ENCODE measurements at regions not wholly inside any gene's neighbourhood (a gene's known extent, or its start where the extent isn't known, plus 50 kb on each side); places are given as distances from the start of the nearest gene placed in this dataset.

- no peak for DNase-seq
Measured at GRCh38 chr2:12177455-12178288, 431.2 kb downstream of the LPIN1 start.

DNA sequence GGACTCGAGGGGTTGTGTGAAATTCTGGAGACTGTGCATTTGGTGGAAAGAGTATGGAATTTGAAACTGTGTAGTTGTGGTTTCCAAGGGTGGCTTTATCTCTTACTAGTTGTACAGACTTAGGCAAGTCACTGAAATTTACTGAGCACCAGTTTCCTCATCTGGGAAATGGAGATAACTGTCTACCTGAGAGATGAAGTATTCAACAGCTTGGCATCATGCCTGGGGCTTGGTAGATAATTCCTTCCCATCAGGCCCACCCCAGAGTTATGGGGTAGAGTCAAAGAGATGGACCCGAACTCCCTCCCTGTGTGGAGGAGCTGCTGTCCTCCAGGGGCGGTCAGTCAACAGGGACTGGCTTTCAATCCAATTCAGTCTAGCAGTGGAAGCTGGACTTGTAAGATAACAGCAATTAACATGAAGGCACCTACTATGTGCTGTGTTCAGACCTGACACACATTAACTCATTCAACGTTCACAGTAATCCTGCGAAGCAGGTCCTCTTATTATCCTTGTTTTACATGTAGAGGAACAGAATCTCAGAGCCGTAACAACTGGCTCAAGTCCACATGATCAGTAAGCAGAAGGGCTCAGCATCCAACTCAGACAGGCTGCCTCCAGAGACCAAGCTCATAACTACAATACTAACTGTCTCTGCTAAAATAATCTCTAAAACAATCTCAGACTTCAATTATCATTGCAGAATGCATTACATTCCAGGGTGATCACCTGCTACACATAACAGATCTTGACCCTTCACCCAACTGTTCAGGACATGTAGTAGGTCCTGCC is 432.1 kb downstream of the LPIN1 start:
- DNase-seq = no peak

GRCh38 chr2:12180031-12180430 is 433.6 kb downstream of the LPIN1 start:
- no peak for DNase-seq

- no peak for DNase-seq
Measured at GRCh38 chr2:12183032-12183645, 436.7 kb downstream of the LPIN1 start.

DNA sequence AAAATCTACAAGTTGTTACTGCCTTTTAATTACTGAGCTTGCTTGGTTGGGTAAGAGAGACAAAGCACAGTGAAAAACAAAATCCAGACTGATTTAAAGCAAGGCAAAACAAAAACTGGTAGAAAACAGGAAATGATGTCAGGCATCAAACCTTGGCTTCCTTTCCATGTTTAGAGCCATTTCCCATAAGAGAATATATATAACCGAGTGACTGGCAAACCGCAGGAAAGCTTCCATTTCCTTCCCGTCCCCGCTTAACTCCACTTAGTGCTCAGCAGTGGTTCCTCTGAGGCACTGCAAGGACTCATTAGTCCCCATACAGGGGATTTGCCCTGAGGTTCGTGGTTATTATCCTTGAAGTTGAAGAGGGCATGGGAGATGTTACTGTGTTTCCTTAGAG is 446.3 kb downstream of the LPIN1 start:
- DNase-seq = no peak

DNA sequence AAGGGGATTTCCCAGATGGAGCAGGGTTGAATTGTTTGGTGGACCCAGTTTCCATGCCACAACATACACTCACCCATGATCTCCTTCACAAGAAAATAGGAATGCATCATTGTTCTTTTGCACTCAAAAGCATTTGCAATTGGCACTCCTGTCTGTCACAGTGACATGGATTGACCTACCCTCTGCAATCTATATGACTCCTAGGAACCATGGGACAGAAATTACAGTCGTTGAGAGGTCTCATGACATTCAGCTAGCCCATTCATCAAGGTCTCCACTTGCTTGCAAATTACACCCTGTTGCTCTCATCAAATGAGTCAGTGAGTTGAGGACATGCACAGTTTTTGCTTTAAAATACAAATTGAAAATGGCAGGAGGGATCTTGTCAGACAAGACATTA is 448.5 kb downstream of the LPIN1 start:
- DNase-seq = no peak

DNA sequence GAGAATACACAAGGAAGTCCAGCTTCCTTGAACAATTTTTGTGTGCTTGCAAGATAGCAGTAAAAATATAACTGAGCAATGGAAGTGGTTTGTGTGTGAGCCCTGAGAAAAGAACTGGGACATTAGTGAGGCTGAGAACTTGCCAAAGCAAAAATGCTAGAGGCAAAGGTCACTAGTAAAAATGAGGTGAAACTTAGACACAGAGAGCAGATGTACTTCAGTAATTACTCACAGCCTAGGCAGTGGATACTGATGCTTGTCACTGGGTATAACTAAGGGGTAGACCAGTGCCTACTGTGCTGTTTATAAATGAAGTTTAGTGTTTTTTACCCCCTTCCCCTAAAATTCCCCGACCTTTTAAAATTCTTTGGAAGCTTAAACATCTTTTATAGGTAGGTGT is 450.1 kb downstream of the LPIN1 start:
- no peak for DNase-seq

- no peak for DNase-seq
Measured at GRCh38 chr2:12197133-12197532, 450.7 kb downstream of the LPIN1 start.

- DNase-seq = no peak
Measured at GRCh38 chr2:12199491-12200211, 453.2 kb downstream of the LPIN1 start.

- DNase-seq = no peak
Measured at GRCh38 chr2:12201369-12201768, 454.9 kb downstream of the LPIN1 start.

- DNase-seq = no peak
Measured at GRCh38 chr2:12202313-12203075, 456.1 kb downstream of the LPIN1 start.

DNA sequence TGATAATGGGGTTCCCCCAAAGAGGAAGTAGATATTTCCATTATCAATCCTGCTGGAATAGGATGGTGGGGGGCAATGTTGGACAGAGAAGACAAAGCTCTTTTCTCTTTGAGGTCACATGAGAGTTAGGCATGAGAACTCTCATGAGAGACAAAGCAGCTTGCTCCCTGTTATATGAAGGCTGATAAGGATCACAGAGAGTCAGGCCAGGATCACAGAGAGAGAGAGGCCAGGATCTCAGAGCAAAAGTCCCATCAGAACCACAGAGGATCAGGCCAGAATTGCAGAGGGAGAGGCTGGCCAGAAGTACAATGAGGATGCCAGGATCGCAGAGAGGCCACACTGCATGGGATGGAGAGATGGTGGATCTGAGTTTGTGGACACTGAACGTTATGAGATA is 457.1 kb downstream of the LPIN1 start:
- no peak for DNase-seq

DNA sequence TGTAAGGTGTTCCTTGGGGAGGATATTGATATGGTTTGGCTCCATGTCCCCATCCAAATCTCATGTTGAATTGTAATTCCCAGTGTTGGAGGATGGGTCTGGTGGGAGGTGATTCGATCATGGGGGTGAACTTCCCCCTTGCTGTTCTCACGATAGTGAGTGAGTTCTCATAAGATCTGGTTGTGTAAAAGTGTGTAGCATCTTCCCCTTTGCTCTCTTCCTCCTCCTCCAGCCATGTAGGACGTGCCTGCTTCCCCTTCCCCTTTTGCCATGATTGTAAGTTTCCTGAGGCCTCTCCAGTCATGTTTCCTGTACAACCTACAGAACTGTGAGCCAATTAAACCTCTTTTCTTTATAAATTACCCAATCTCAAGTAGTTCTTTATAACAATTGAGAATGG is 458.7 kb downstream of the LPIN1 start:
- DNase-seq = no peak

DNA sequence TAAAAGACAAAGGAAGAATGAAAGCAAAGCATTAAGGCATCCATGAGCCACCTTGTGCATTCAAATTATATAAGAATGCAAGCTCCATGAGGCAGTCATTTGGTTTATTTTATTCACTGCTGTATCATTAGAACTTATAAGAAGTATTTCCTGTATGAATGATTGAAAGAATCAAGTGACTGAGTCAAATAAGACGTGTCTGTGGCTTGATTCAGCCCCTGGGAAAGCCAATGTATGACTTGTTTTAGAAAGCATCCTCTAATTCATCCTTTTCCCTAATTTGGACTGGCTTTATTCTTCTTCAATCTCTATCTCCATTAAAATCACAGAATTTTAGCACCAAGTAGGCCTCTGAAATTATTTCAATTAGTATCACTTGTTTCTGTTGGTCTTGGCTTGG is 461.1 kb downstream of the LPIN1 start:
- DNase-seq = no peak

DNA sequence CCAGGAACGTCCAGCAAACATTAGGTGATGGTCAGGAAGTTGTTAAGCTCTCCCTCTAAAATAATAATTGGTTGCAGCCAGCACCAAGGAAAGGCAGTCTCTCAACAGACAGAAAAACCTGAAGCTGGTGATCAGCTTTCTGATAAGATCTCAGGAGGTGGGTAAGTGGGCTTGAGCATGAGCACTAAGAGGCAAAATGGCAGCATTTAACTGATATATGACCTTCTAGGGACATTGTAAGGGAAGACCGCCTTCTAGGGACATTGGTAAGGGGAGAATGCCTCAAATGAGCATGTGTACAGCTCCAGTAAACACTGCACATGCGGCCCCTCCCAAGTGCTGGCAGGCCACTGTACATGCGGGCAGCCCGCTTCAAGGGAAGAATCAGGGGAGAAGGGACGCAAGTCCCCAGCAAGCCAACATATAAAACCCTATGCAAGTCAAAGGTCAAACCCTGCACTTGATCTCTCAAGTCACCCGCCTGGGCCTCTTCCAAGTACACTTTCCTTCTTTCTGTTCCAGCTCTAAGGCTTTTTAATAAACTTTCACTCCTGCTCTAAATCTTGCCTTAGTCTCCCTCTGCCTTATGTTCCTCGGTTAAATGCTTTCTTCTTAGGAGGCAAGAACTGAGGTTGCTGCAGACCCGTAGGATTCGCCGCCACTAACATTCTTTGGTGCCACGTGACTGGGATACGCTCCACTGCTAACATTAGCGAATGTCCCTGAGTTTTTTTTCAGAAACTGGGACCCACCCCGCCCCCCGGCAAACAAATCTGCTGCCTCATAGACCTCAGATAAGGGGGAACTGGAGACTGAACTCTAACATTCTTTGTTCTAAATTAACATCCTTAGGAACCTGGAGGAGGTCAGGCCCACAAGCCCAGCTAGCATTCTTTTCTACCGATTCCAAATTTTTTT is 463.8 kb downstream of the LPIN1 start:
- DNase-seq = no peak

DNA sequence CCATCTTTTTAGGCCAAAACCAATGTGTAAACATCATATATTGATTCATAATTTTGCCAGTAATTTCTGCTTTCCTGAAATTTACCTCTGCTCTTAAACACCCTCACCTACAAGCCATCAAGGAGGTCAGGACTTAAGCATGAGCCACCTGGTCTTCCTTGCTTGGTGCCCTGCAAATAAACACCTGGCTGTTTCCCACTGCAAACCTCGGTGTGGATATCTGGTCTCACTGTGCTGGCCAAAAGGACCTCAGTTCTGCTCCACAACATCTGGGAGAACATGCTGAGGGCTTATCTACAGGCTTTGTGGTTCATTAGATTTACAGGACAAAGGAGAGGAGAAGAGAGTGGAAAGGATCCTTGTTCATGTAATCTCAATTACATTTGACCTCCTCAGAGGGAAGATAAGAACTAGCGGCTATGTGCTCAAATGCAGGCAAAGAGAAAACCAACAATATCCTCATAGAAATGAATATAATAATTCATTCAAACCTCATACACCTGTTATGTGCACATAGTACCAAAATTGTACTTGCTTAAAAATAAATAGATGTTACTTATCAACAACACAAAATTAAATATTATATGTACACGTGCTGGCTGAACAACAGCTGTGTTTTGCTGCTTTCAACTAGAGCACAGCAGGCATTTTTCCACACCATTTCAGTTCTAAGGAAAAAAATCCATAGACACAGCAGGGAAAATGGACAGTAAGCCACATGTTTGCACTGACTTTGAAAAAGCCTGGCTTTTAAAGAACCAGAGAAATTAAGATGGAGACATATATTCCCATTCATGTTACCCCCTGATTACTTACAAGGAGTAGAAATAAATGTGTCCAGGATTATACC is 465.1 kb downstream of the LPIN1 start:
- DNase-seq = no peak

GRCh38 chr2:12212841-12213597 is 466.6 kb downstream of the LPIN1 start:
- DNase-seq = no peak

- DNase-seq = no peak
Measured at GRCh38 chr2:12217175-12217574, 470.7 kb downstream of the LPIN1 start.

DNA sequence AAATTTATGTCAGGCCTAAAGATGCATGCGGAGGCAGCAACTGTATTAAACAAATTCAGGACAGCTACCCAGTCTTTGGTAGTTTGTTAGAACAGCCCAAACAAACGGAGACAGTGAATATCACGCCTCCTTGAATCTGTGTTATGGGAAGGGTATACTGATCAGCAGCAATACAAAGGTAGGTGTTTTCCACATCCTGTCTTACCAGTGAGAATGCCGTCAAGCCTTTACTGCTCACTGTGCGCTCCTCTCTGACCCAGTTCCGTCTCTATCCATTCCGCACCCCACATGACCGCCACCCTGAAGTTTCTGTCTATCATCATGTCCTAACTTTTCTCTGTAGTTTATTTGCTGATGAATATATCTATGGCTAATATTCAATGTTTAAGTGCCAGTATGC is 473.3 kb downstream of the LPIN1 start:
- DNase-seq = no peak

DNA sequence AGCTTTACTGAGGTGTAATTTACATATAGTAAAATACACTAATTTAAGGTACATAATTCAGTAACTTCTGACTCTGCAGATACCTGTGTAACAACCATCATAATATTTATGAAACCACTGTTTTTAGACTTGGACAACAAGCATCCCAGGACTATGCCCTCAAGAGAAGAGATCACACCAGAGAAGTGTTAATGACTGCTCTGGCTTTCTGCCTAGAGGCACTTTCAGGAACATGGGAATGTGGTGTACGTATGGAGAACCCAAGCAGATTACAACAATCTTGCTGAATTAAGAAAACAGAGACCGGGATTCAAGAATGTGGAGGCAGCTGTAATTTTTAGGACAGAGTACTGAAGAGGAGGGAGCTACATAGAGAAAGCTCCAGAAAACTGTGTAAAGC is 475.2 kb downstream of the LPIN1 start:
- no peak for DNase-seq
